Heart left ventricle (tissue), 13 donors: ENCODE measurements at regions not wholly inside any gene's neighbourhood (a gene's known extent, or its start where the extent isn't known, plus 50 kb on each side); places are given as distances from the start of the nearest gene placed in this dataset.

Experiments
- CTCF ChIP-seq, 12 donors: fragments of 200-600 bp; sonication (generic) in 4 of 12; IDR thresholded peaks; one replicate each; pipeline versions ENCODE4 v1.5.0 to v1.8.0; 2018 to 2022; ENCODE audit warnings: antibody characterized with exemption in 12 of 12, mild to moderate bottlenecking in 5 of 12
- POLR2A ChIP-seq, 2 donors: fragments of 450-650 bp; IDR thresholded peaks; one replicate each; pipeline ENCODE4 v1.6.1; 2017; ENCODE audit warnings: antibody characterized with exemption in 2 of 2, mild to moderate bottlenecking in 2 of 2, moderate library complexity in 2 of 2
- donor health status: ischemic (EF 13 %, LVEDD 7.1; RV severe dilation, severe dysfunction).
- donor health status: DM: no; HTN: yes; CAD: no.
- donor health status: DM: no; HTN: no; CAD: no.
- donor health status: ischemic (EF 25% LVEDD 6.9; RV normal size, moderate dysfunction).
- donor health status: ischemic (EF 25% LVEDD 5.7; RV mildly dilated, moderate dysfunction).
- donor health status: ischemic (EF 35%, LVEDD 5.7; RV mildly dilated, moderate dysfunction).
- donor health status: nonischemic (EF 11% LVEDD 7.7; RV severe dilation, severe dysfunction).
- donor health status: DM: yes; HTN: yes; CAD: no.
- donor health status: PGD.
- donor health status: ischemic (EF 29% LVEDD 5.4; RV normal size, mild dysfunction).
- donor health status: nonischemic (EF 23%, LVEDD 6.1; RV moderate dilation, normal function).

DNA sequence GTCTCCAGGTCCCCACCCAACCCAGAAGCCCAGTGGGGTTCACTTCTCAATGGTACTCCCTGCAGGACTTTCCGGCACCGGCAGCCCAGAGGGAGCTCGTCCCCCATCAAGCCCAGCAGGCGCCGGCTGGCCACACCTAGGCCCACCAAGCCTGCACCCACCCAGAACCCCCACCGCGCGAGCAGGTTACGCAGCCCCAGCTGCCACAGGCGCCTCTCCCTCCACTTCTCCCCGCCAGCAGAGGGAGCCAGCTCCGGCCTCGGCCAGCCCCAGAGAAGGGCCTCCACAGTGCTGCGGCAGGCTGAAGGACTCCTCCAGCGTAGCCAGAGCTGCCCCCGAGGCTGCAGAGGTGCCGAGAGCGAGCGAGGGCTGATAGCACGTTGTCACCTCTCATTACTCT lies 722.3 kb downstream of the PLA2G4A start:
- no peak for TF ChIP-seq POLR2A (IDR thresholded peaks at IDR 0.05)
- TF ChIP-seq CTCF (IDR thresholded peaks at IDR 0.05), result no peak
